Chondrocyte (in vitro differentiated cells): ENCODE measurements at regions not wholly inside any gene's neighbourhood (a gene's known extent, or its start where the extent isn't known, plus 50 kb on each side); places are given as distances from the start of the nearest gene placed in this dataset.

Experiments used
- DNase-seq: peaks from one replicate; pipeline ENCODE4 v3.0.0; 2021; ENCODE audit warnings: mixed read lengths, low spot score
- H3K27ac Mint-ChIP-seq: one replicate; pipeline ENCODE4 v1.8.0; 2021; ENCODE audit warnings: mild to moderate bottlenecking, moderate library complexity, mixed read lengths; ENCODE audit not compliant: unreplicated experiment
- H3K27me3 Mint-ChIP-seq: 2 replicates; pipeline ENCODE4 v1.8.0; 2021; ENCODE audit warnings: low read depth, mixed read lengths
- H3K36me3 Mint-ChIP-seq: 2 replicates; pipeline ENCODE4 v1.8.0; 2021; ENCODE audit warnings: low read depth, mixed read lengths
- H3K4me1 Mint-ChIP-seq: 2 replicates; pipeline ENCODE4 v1.8.0; 2021; ENCODE audit warnings: low read depth, mild to moderate bottlenecking, mixed read lengths
- H3K4me3 Mint-ChIP-seq: one replicate; pipeline ENCODE4 v1.8.0; 2021; ENCODE audit warnings: mild to moderate bottlenecking, moderate library complexity, mixed read lengths; ENCODE audit not compliant: unreplicated experiment
- H3K9me3 Mint-ChIP-seq: 2 replicates; pipeline ENCODE4 v1.8.0; 2021; ENCODE audit warnings: low read depth, mixed read lengths
- CTCF ChIP-seq: fragments of 200-600 bp; sonication (generic); IDR thresholded peaks from 2 replicates; pipeline ENCODE4 v1.5.0; 2021; ENCODE audit warnings: antibody characterized with exemption, mild to moderate bottlenecking, moderate library complexity

DNA sequence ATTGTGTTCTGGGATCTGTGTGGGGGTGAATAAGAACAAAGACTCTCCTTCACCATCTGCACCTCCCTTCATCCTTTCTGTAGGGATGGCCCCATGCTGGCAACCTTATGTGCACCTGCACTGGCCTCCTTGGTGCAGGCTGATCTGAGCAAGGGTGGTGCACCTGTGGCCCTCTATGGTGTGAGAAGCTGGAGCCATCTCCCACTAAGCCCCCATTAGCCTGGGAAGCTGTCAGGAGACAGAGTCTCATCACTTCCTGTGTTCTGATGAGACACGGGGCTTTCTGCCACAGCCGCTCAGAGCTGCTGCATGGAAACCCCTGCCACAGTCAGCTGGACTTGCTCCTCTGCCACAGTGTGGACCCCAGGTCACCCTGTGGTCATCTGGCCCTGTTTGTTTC lies 565.3 kb upstream of the SALL3 start:
- Mint-ChIP-seq H3K4me1 (no peaks in the 10 kb centered on the region), H3K36me3 (no peaks in the 10 kb centered on the region), H3K27ac (no peak overlapping the region), H3K27me3 (no peaks in the 10 kb centered on the region), H3K9me3 (peaks cover 4% of the 10 kb centered on the region), H3K4me3 (no peak overlapping the region)
- no peak for TF ChIP-seq CTCF
- DNase-seq, result no peak

- TF ChIP-seq CTCF, result no peak
- no peak overlapping the region for H3K27ac Mint-ChIP-seq
- no peak overlapping the region for H3K4me3 Mint-ChIP-seq
- DNase-seq, result no peak
- H3K9me3 Mint-ChIP-seq, result peaks cover 4% of the 10 kb centered on the region
- no peaks in the 10 kb centered on the region for H3K4me1 Mint-ChIP-seq
- no peaks in the 10 kb centered on the region for H3K36me3 Mint-ChIP-seq
- no peaks in the 10 kb centered on the region for H3K27me3 Mint-ChIP-seq
Observed at GRCh38 chr18:78416853-78417252, 562.8 kb upstream of the SALL3 start.

- no peak overlapping the region for H3K4me3 Mint-ChIP-seq
- H3K4me1 Mint-ChIP-seq, result no peaks in the 10 kb centered on the region
- H3K36me3 Mint-ChIP-seq, result no peaks in the 10 kb centered on the region
- H3K27ac Mint-ChIP-seq, result no peak overlapping the region
- no peak for TF ChIP-seq CTCF
- DNase-seq, result no peak
- peaks cover 4% of the 10 kb centered on the region for H3K9me3 Mint-ChIP-seq
- no peaks in the 10 kb centered on the region for H3K27me3 Mint-ChIP-seq
Observed at GRCh38 chr18:78418379-78418778, 561.2 kb upstream of the SALL3 start.

DNA sequence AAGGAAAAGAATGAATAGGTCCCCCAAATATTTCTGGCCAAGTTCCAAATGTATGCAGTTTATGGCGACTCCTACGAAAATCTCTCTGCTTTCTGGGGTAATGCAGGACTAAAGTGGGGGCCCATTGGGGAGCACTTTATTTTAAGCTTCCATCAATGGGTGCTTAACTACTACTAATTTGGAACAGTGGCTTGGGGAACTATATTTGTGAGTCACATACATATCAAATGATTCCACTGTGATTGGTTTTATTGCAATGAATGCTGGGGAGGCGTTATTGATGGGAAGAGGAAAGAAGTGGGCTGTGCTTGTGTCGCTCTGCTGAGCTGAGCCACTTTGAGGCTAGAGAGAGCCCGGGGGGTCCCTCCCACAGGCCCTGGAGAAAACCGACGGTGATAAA lies 560.4 kb upstream of the SALL3 start:
- no peaks in the 10 kb centered on the region for H3K4me1 Mint-ChIP-seq
- no peaks in the 10 kb centered on the region for H3K27me3 Mint-ChIP-seq
- no peak for TF ChIP-seq CTCF
- H3K27ac Mint-ChIP-seq, result no peak overlapping the region
- H3K4me3 Mint-ChIP-seq, result no peak overlapping the region
- H3K36me3 Mint-ChIP-seq, result no peaks in the 10 kb centered on the region
- H3K9me3 Mint-ChIP-seq, result peaks cover 4% of the 10 kb centered on the region
- DNase-seq, result no peak

GRCh38 chr18:78420116-78420515 lies 559.5 kb upstream of the SALL3 start:
- DNase-seq, result no peak
- peaks cover 4% of the 10 kb centered on the region for H3K9me3 Mint-ChIP-seq
- no peaks in the 10 kb centered on the region for H3K27me3 Mint-ChIP-seq
- H3K36me3 Mint-ChIP-seq, result no peaks in the 10 kb centered on the region
- no peak for TF ChIP-seq CTCF
- no peak overlapping the region for H3K4me3 Mint-ChIP-seq
- no peaks in the 10 kb centered on the region for H3K4me1 Mint-ChIP-seq
- H3K27ac Mint-ChIP-seq, result no peak overlapping the region
